IMR-90 (cell line): ENCODE measurements at regions not wholly inside any gene's neighbourhood (a gene's known extent, or its start where the extent isn't known, plus 50 kb on each side); places are given as distances from the start of the nearest gene placed in this dataset.

ENCODE experiments used
- BHLHE40 ChIP-seq: fragments of 150-350 bp; IDR thresholded peaks from 2 replicates; pipeline ENCODE4 v1.6.1; 2016; ENCODE audit warnings: mild to moderate bottlenecking, low read depth, low read length
- CEBPB ChIP-seq: IDR thresholded peaks from 2 replicates; pipeline ENCODE4 v1.6.1; 2012; ENCODE audit warnings: low read depth, low read length, improper control_type of control experiment
- CHD1 ChIP-seq: IDR thresholded peaks from 2 replicates; pipeline ENCODE4 v1.6.1; 2012; ENCODE audit warnings: low read depth, low read length, improper control_type of control experiment
- CTCF ChIP-seq: conservative IDR thresholded peaks from 2 replicates; pipeline ENCODE4 v1.5.1; 2012; ENCODE audit warnings: mild to moderate bottlenecking, low read depth, low read length, improper control_type of control experiment
- SMC3 ChIP-seq: fragments of 150-350 bp; IDR thresholded peaks from 2 replicates; pipeline ENCODE4 v1.6.1; 2016; ENCODE audit warnings: low read depth, mild to moderate bottlenecking, antibody characterized with exemption, low read length, moderate library complexity
- USF2 ChIP-seq: fragments of 150-350 bp; IDR thresholded peaks from 2 replicates; pipeline ENCODE4 v1.6.1; 2017; ENCODE audit warnings: mild to moderate bottlenecking, antibody characterized with exemption, low read length, low read depth
- TF ChIP-seq, protein P1 (sequence below): fragments of 150-350 bp; IDR thresholded peaks from 2 replicates; pipeline ENCODE4 v1.6.1; 2016; ENCODE audit warnings: low read depth, mild to moderate bottlenecking, low read length, moderate library complexity, borderline replicate concordance

DNA sequence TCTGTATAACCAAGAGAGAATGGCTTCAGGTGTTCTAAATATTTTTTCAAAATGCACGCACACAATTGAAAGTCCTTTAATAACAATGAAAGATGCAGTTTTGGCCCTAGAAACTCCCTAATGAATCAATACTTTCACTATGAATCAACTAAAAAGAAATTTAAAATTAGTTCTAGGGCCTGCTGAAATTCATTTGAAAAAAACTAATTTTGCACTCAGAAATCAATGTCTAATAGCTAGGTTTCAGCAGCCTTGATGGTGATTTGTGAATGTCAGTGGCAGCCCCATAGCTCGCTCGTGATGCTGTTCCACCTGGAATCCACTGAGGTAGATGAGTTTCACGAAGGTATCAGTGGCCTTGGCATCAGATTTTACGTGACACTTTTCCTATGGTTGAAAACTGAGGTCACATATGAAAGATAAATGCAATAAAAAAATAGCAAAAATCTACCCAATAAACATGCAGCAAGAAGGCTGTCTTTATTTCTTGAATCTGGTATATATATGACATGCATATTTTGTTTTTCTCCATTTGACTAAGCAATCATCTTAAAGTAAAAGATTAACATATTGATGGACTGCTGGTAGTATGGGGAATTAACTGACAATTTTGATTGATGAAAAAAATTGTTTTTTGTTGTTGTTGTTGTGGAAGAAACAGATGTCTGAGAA, 141.0 kb downstream of the AKAP11 start:
- TF ChIP-seq, protein P1, sequence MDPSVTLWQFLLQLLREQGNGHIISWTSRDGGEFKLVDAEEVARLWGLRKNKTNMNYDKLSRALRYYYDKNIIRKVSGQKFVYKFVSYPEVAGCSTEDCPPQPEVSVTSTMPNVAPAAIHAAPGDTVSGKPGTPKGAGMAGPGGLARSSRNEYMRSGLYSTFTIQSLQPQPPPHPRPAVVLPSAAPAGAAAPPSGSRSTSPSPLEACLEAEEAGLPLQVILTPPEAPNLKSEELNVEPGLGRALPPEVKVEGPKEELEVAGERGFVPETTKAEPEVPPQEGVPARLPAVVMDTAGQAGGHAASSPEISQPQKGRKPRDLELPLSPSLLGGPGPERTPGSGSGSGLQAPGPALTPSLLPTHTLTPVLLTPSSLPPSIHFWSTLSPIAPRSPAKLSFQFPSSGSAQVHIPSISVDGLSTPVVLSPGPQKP = no peak
- TF ChIP-seq CTCF = no peak
- no peak for TF ChIP-seq USF2
- TF ChIP-seq SMC3 = no peak
- TF ChIP-seq CHD1 = no peak
- TF ChIP-seq BHLHE40 = no peak
- TF ChIP-seq CEBPB = no peak
